ENCODE measurements at regions not wholly inside any gene's neighbourhood (a gene's known extent, or its start where the extent isn't known, plus 50 kb on each side); places are given as distances from the start of the nearest gene placed in this dataset.

- no peak for TF ChIP-seq CTCF (IDR thresholded peaks at IDR 0.05)
- TF ChIP-seq POLR2A (IDR thresholded peaks at IDR 0.05) = no peak
Observed at GRCh38 chr1:103371234-103371633, 154.3 kb upstream of the RNPC3 start.
